Neural progenitor cell (in vitro differentiated cells): ENCODE measurements at regions not wholly inside any gene's neighbourhood (a gene's known extent, or its start where the extent isn't known, plus 50 kb on each side); places are given as distances from the start of the nearest gene placed in this dataset.

ENCODE experiments used
- DNase-seq: peaks from one replicate; pipeline ENCODE4 v3.0.0-alpha.2; 2016; ENCODE audit warnings: low spot score
- H2AFZ ChIP-seq: fragments of 200-600 bp; sonication (generic); replicated peaks from 2 replicates; pipeline ENCODE4 v1.6.1; 2016; ENCODE audit warnings: antibody characterized with exemption
- H3F3A ChIP-seq: fragments of 200-600 bp; sonication (generic); 2 replicates; pipeline ENCODE4 v1.6.1; 2016; ENCODE audit warnings: antibody characterized with exemption, low read depth
- H3K27ac ChIP-seq: fragments of 200-600 bp; sonication (generic); 2 replicates; pipeline ENCODE4 v1.5.1; 2016; ENCODE audit warnings: mild to moderate bottlenecking
- H3K27me3 ChIP-seq: fragments of 200-600 bp; sonication (generic); 2 replicates; pipeline ENCODE4 v1.6.1; 2016; ENCODE audit warnings: mild to moderate bottlenecking, moderate library complexity
- H3K36me3 ChIP-seq: fragments of 200-600 bp; sonication (generic); 2 replicates; pipeline ENCODE4 v1.5.1; 2016
- H3K4me1 ChIP-seq: fragments of 200-600 bp; sonication (generic); 2 replicates; pipeline ENCODE4 v1.6.1; 2016; ENCODE audit warnings: mixed run types
- H3K4me2 ChIP-seq: fragments of 200-600 bp; sonication (generic); 2 replicates; pipeline ENCODE4 v1.6.1; 2016
- H3K4me3 ChIP-seq: fragments of 200-600 bp; sonication (generic); 2 replicates; pipeline ENCODE4 v1.5.1; 2016
- H3K79me2 ChIP-seq: fragments of 200-600 bp; sonication (generic); 2 replicates; pipeline ENCODE4 v1.6.1; 2016; ENCODE audit warnings: low read depth
- H3K9ac ChIP-seq: fragments of 200-600 bp; sonication (generic); 2 replicates; pipeline ENCODE4 v1.6.1; 2016
- H3K9me3 ChIP-seq: fragments of 200-600 bp; sonication (generic); 2 replicates; pipeline ENCODE4 v1.5.1; 2016; ENCODE audit warnings: low read depth
- H4K20me1 ChIP-seq: fragments of 200-600 bp; sonication (generic); 2 replicates; pipeline ENCODE4 v1.6.1; 2016; ENCODE audit warnings: low read depth
- H3K27ac Mint-ChIP-seq: 3 replicates; pipeline ENCODE4 v1.8.0; 2021; ENCODE audit warnings: mixed read lengths
- H3K27me3 Mint-ChIP-seq: 2 replicates; pipeline ENCODE4 v1.8.0; 2022; ENCODE audit warnings: low read depth, mild to moderate bottlenecking, inconsistent platforms, moderate library complexity, mixed read lengths; ENCODE audit not compliant: insufficient read depth
- H3K36me3 Mint-ChIP-seq: 3 replicates; pipeline ENCODE4 v1.8.0; 2021; ENCODE audit warnings: mixed read lengths
- H3K4me1 Mint-ChIP-seq: 3 replicates; pipeline ENCODE4 v1.8.0; 2021; ENCODE audit warnings: mixed read lengths
- H3K4me3 Mint-ChIP-seq: 3 replicates; pipeline ENCODE4 v1.8.0; 2021; ENCODE audit warnings: mild to moderate bottlenecking, moderate library complexity, mixed read lengths
- H3K9me3 Mint-ChIP-seq: 3 replicates; pipeline ENCODE4 v1.8.0; 2020; ENCODE audit warnings: mixed read lengths
- CTCF ChIP-seq: fragments of 200-600 bp; sonication (generic); IDR thresholded peaks from 2 replicates; pipeline ENCODE4 v1.5.1; 2017; ENCODE audit warnings: antibody characterized with exemption, mild to moderate bottlenecking
- EZH2 ChIP-seq: fragments of 200-600 bp; sonication (generic); IDR thresholded peaks from 2 replicates; pipeline ENCODE4 v1.6.1; 2017; ENCODE audit warnings: antibody characterized with exemption, mild to moderate bottlenecking, moderate library complexity
- EZH2phosphoT487 ChIP-seq: fragments of 200-600 bp; sonication (generic); IDR thresholded peaks from 2 replicates; pipeline ENCODE4 v1.6.1; 2017; ENCODE audit warnings: antibody characterized with exemption

GRCh38 chrX:3962511-3963311 lies 249.3 kb upstream of the PRKX start:
- peak overlapping the region; percentile 94 for H2AFZ ChIP-seq
- H3K36me3 Mint-ChIP-seq = no peaks in the 10 kb centered on the region
- H3K9me3 ChIP-seq = no peaks in the 10 kb centered on the region
- peak overlapping the region; percentile 43 for H3K27ac ChIP-seq
- no peaks in the 10 kb centered on the region for H3K27me3 ChIP-seq
- H3K79me2 ChIP-seq = no peaks in the 10 kb centered on the region
- peaks cover 12% of the 10 kb centered on the region for H3K4me1 ChIP-seq
- H3K9ac ChIP-seq = no peak overlapping the region
- H3K36me3 ChIP-seq = no peaks in the 10 kb centered on the region
- peaks cover 13% of the 10 kb centered on the region for H3K4me1 Mint-ChIP-seq
- H3F3A ChIP-seq = peaks cover 17% of the 10 kb centered on the region
- peak; percentile 83 for TF ChIP-seq CTCF
- no peak for TF ChIP-seq EZH2
- TF ChIP-seq EZH2phosphoT487 = no peak
- peak overlapping the region; percentile 3 for H3K27ac Mint-ChIP-seq
- H3K9me3 Mint-ChIP-seq = peaks cover 10% of the 10 kb centered on the region
- H3K4me3 ChIP-seq = peak overlapping the region; percentile 42
- H3K27me3 Mint-ChIP-seq = no peaks in the 10 kb centered on the region
- peak; percentile 68 for DNase-seq
- no peaks in the 10 kb centered on the region for H4K20me1 ChIP-seq
- peak overlapping the region; percentile 56 for H3K4me3 Mint-ChIP-seq
- peak overlapping the region; percentile 73 for H3K4me2 ChIP-seq

GRCh38 chrX:3960952-3961351 lies 247.5 kb upstream of the PRKX start:
- no peak for TF ChIP-seq EZH2phosphoT487
- TF ChIP-seq EZH2 = no peak
- TF ChIP-seq CTCF = no peak
- no peak overlapping the region for H3K4me3 ChIP-seq
- peaks cover 12% of the 10 kb centered on the region for H3K4me1 ChIP-seq
- H3K9me3 Mint-ChIP-seq = peaks cover 8% of the 10 kb centered on the region
- H3K4me2 ChIP-seq = no peak overlapping the region
- peaks cover 17% of the 10 kb centered on the region for H3F3A ChIP-seq
- H3K36me3 Mint-ChIP-seq = no peaks in the 10 kb centered on the region
- H3K27ac Mint-ChIP-seq = no peak overlapping the region
- no peaks in the 10 kb centered on the region for H3K9me3 ChIP-seq
- DNase-seq = no peak
- H3K9ac ChIP-seq = no peak overlapping the region
- no peaks in the 10 kb centered on the region for H3K27me3 ChIP-seq
- no peaks in the 10 kb centered on the region for H3K36me3 ChIP-seq
- no peak overlapping the region for H3K27ac ChIP-seq
- H3K79me2 ChIP-seq = no peaks in the 10 kb centered on the region
- peaks cover 13% of the 10 kb centered on the region for H3K4me1 Mint-ChIP-seq
- H3K4me3 Mint-ChIP-seq = no peak overlapping the region
- no peaks in the 10 kb centered on the region for H4K20me1 ChIP-seq
- H3K27me3 Mint-ChIP-seq = no peaks in the 10 kb centered on the region
- H2AFZ ChIP-seq = no peak overlapping the region

GRCh38 chrX:3951859-3952258 lies 238.4 kb upstream of the PRKX start:
- Mint-ChIP-seq H3K4me3 (no peak overlapping the region), H3K27me3 (no peaks in the 10 kb centered on the region), H3K4me1 (no peaks in the 10 kb centered on the region), H3K27ac (no peak overlapping the region), H3K36me3 (no peaks in the 10 kb centered on the region), H3K9me3 (peaks cover 3% of the 10 kb centered on the region)
- no peak for DNase-seq
- no peak overlapping the region for H3K27ac ChIP-seq
- H3K4me1 ChIP-seq = no peaks in the 10 kb centered on the region
- no peak overlapping the region for H3K4me3 ChIP-seq
- no peak for TF ChIP-seq EZH2
- no peak for TF ChIP-seq EZH2phosphoT487
- no peak for TF ChIP-seq CTCF
- no peaks in the 10 kb centered on the region for H3K36me3 ChIP-seq
- no peak overlapping the region for H3K4me2 ChIP-seq
- H3K27me3 ChIP-seq = no peaks in the 10 kb centered on the region
- no peaks in the 10 kb centered on the region for H3K79me2 ChIP-seq
- no peaks in the 10 kb centered on the region for H4K20me1 ChIP-seq
- no peak overlapping the region for H3K9ac ChIP-seq
- H3F3A ChIP-seq = no peaks in the 10 kb centered on the region
- H2AFZ ChIP-seq = no peak overlapping the region
- H3K9me3 ChIP-seq = no peaks in the 10 kb centered on the region
